ENCODE measurements at regions not wholly inside any gene's neighbourhood (a gene's known extent, or its start where the extent isn't known, plus 50 kb on each side); places are given as distances from the start of the nearest gene placed in this dataset.
A peak's percentile ranks its signal among the peaks of the same experiment; 100 is the strongest.

DNA sequence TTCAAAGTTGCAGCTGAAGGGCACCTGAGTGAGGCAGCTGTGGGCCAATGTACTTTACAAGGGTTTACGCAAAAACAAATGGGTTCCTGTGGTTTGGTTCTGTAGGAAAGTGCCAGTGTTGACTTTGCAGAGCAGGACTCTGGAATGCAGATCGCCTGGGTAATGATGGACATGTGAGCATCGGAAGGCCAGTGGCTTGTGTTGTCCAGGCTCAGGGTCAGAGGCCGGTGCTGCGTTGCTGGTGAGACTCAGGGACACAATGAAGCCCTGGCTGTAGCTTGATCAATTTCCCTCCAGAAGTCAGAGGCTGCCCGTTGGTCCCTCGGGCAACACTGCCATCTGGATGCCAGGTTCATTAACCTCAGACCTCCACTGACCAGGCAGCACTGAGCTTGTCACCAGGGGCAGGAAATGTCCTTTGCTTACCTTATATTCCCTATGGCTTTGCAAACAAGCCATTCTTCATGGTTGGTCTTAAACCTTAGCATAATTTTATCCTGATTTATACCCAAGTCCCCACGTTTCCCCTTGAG is 753.4 kb downstream of the QKI start:
- in situ Hi-C loops (cut with MboI; ENCODE audit: low sequenced_read_pairs in 4 of 4), result no loop called here
- TF ChIP-seq POLR2A (IDR thresholded peaks at IDR 0.05), result no peak
- TF ChIP-seq, protein P1, sequence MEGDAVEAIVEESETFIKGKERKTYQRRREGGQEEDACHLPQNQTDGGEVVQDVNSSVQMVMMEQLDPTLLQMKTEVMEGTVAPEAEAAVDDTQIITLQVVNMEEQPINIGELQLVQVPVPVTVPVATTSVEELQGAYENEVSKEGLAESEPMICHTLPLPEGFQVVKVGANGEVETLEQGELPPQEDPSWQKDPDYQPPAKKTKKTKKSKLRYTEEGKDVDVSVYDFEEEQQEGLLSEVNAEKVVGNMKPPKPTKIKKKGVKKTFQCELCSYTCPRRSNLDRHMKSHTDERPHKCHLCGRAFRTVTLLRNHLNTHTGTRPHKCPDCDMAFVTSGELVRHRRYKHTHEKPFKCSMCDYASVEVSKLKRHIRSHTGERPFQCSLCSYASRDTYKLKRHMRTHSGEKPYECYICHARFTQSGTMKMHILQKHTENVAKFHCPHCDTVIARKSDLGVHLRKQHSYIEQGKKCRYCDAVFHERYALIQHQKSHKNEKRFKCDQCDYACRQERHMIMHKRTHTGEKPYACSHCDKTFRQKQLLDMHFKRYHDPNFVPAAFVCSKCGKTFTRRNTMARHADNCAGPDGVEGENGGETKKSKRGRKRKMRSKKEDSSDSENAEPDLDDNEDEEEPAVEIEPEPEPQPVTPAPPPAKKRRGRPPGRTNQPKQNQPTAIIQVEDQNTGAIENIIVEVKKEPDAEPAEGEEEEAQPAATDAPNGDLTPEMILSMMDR (IDR thresholded peaks at IDR 0.05 in 4 of 5, conservative IDR thresholded peaks at IDR 0.05 in 1 of 5), result peak in 3 of 5 experiments; percentile 10 to 36 (median 34)
- Histone ChIP-seq H3K36me3 (no peaks in the 10 kb centered on the region), H3K9me3 (no peaks in the 10 kb centered on the region), H3K4me1 (no peaks in the 10 kb centered on the region), H3K27me3 (no peaks in the 10 kb centered on the region), H3K4me3 (no peak overlapping the region), H3K27ac (no peak overlapping the region)
- intact Hi-C loops (cut with DNase I; ENCODE audit: low total_unique reads), result no loop called here
- ATAC-seq, result peak in 1 of 2 donors; percentile 47
- no peak for DNase-seq

GRCh38 chr6:164166996-164167395 is 752.5 kb downstream of the QKI start:
- DNase-seq (no peak), ATAC-seq (no peak)
- intact Hi-C loops (cut with DNase I; ENCODE audit: low total_unique reads) (no loop called here), in situ Hi-C loops (cut with MboI; ENCODE audit: low sequenced_read_pairs in 4 of 4) (no loop called here)
- H3K4me1 ChIP-seq, result no peaks in the 10 kb centered on the region
- H3K9me3 ChIP-seq, result no peaks in the 10 kb centered on the region
- no peak overlapping the region for H3K27ac ChIP-seq
- TF ChIP-seq POLR2A (IDR thresholded peaks at IDR 0.05), result no peak
- TF ChIP-seq, protein P1 (IDR thresholded peaks at IDR 0.05 in 4 of 5, conservative IDR thresholded peaks at IDR 0.05 in 1 of 5), result no peak
- no peaks in the 10 kb centered on the region for H3K27me3 ChIP-seq
- no peaks in the 10 kb centered on the region for H3K36me3 ChIP-seq
- no peak overlapping the region for H3K4me3 ChIP-seq

GRCh38 chr6:164166515-164166914 is 752.0 kb downstream of the QKI start:
- Histone ChIP-seq H3K4me3 (no peak overlapping the region), H3K9me3 (no peaks in the 10 kb centered on the region), H3K4me1 (no peaks in the 10 kb centered on the region), H3K36me3 (no peaks in the 10 kb centered on the region), H3K27me3 (no peaks in the 10 kb centered on the region), H3K27ac (no peak overlapping the region)
- DNase-seq (no peak), ATAC-seq (no peak)
- TF ChIP-seq POLR2A (IDR thresholded peaks at IDR 0.05), result no peak
- TF ChIP-seq, protein P1 (IDR thresholded peaks at IDR 0.05 in 4 of 5, conservative IDR thresholded peaks at IDR 0.05 in 1 of 5), result no peak
- intact Hi-C loops (cut with DNase I; ENCODE audit: low total_unique reads) (no loop called here), in situ Hi-C loops (cut with MboI; ENCODE audit: low sequenced_read_pairs in 4 of 4) (no loop called here)

- DNase-seq (no peak), ATAC-seq (no peak)
- TF ChIP-seq POLR2A (IDR thresholded peaks at IDR 0.05), result no peak
- TF ChIP-seq, protein P1 (IDR thresholded peaks at IDR 0.05 in 4 of 5, conservative IDR thresholded peaks at IDR 0.05 in 1 of 5), result no peak
- H3K27me3 ChIP-seq, result no peaks in the 10 kb centered on the region
- no peak overlapping the region for H3K27ac ChIP-seq
- no peaks in the 10 kb centered on the region for H3K9me3 ChIP-seq
- in situ Hi-C loops (cut with MboI; ENCODE audit: low sequenced_read_pairs in 4 of 4) (no loop called here), intact Hi-C loops (cut with DNase I; ENCODE audit: low total_unique reads) (no loop called here)
- no peaks in the 10 kb centered on the region for H3K36me3 ChIP-seq
- no peak overlapping the region for H3K4me3 ChIP-seq
- no peaks in the 10 kb centered on the region for H3K4me1 ChIP-seq
These were observed 750.4 kb downstream of the QKI start for GRCh38 chr6:164164876-164165275.

GRCh38 chr6:164163239-164163638 is 748.7 kb downstream of the QKI start:
- TF ChIP-seq POLR2A (IDR thresholded peaks at IDR 0.05), result no peak
- TF ChIP-seq, protein P1 (IDR thresholded peaks at IDR 0.05 in 4 of 5, conservative IDR thresholded peaks at IDR 0.05 in 1 of 5), result no peak
- Histone ChIP-seq H3K4me3 (no peak overlapping the region), H3K4me1 (no peaks in the 10 kb centered on the region), H3K9me3 (no peaks in the 10 kb centered on the region), H3K27ac (no peak overlapping the region), H3K27me3 (no peaks in the 10 kb centered on the region), H3K36me3 (no peaks in the 10 kb centered on the region)
- intact Hi-C loops (cut with DNase I; ENCODE audit: low total_unique reads) (no loop called here), in situ Hi-C loops (cut with MboI; ENCODE audit: low sequenced_read_pairs in 4 of 4) (no loop called here)
- DNase-seq (no peak), ATAC-seq (no peak)

Measured in gastrocnemius medialis (tissue), 4 donors.